Stimulated activated CD4-positive, alpha-beta T cell treated with anti-CD3 and anti-CD28 coated beads, TNF-alpha, amount 100 ng/mL, for 1 hour (primary cell): ENCODE measurements at regions not wholly inside any gene's neighbourhood (a gene's known extent, or its start where the extent isn't known, plus 50 kb on each side); places are given as distances from the start of the nearest gene placed in this dataset.
"Not testable (repeated sequence)": the region's sequence is repeated elsewhere in the genome, so short reads cannot be mapped to it uniquely, and the experiment has no call there.

ENCODE experiments used
- DNase-seq, 3 donors: peaks; one replicate each; pipeline ENCODE4 v3.0.0-alpha.2; 2020; ENCODE audit warnings: low read depth in 3 of 3, low spot score in 1 of 3

DNA sequence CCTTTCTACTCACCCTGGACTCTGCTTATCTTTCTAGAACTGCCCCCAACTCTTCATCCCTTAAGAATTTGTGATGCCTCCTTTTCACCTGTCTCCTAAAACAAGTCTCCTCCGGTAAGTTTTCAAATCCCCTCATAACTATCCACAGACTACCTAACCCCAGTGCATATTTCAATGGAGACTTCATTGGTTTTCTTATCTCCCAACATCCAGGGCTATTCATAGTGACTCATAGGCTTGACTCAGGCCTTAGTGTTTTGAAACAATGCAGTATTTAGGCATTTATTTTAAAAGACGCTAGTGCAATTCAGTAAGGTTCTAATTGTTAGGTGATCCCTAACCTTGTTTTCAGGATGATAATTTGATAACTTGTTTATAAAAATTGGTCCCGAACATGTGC is 399.2 kb downstream of the CPS1 start:
- DNase-seq, result no peak

DNA sequence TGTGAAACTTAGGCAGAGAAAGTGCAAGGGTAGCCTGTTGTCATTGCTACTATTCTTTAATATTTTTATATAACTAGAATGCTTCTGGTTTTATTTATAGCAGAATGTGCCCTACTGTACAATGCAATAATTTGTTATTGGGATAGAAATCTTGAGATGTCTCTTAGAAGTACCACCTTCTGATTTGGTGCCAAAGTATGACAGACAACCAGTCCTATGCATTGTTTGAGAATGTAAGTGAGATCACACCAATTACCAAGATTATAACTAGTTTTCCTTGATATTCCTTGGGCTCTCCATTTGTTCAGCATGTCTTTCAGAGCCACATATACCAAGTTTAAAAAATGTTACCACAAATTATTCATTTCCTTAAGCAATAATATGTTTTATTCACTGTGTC is 399.7 kb downstream of the CPS1 start:
- DNase-seq, result no peak

DNA sequence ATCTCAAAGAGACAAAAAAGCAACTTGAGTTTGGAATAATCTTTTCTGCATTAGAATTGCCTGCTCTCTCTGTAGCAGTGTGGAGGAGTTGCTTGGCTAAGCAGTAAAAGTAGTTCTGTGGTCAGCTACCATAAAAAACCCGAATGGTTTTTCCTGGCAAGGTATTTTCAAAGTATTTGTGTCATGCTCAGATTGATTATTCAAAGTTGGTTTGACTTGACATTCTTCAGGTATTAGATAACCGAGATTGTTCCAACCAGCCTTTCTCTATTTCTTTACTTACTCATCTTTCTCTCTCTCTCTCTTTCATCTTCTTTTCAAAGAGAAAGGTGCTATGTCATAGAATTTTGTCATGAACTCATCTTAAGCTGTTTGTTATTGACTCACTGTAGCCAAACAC is 404.9 kb downstream of the CPS1 start:
- DNase-seq, result no peak

DNA sequence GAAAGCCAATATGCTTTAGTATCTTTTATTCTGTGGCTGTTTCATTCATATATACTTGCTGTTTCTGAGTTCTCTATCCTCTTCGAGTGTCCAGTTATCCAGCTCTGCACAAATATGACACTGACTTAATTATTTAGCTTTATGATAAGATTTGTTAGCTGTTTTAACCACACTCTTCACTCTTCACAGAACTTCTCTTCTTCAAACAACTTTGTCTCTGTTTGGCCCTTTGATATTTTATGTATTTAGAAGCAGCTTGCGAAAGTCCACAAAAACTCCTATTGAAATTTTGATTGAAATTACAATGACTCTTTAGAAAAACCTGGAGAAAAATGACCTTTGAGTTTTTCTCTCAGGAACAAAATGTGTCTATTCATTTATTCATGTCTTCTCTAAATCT is 407.0 kb downstream of the CPS1 start:
- DNase-seq, result no peak

DNA sequence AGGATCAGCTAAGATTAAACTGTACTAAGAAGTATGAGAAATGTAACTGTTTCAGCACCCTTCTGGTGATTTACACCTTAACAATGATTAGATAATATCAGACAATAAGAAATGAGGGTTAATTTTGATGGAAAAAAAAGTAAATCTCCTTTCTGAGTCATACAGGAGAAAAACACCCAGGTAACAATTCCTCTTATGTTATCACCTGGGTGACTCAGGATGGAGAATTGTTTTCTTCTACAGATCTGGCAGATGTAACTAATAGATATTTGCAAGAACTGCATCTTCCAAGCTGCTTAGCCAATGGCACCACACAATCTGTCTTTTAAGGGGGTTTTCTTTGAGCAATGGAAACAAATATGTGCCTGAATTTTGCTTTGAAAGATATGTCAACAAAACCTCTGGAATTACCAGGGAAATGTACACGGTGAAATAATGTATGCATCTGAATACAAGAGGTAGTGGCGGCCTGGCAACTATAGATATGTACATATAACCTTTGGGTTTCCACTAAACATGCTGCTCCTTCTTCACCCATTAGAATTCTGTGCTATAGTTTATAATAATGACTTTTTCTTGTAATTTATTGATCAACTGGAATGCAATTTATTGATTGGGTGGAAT is 407.9 kb downstream of the CPS1 start:
- no peak for DNase-seq

DNA sequence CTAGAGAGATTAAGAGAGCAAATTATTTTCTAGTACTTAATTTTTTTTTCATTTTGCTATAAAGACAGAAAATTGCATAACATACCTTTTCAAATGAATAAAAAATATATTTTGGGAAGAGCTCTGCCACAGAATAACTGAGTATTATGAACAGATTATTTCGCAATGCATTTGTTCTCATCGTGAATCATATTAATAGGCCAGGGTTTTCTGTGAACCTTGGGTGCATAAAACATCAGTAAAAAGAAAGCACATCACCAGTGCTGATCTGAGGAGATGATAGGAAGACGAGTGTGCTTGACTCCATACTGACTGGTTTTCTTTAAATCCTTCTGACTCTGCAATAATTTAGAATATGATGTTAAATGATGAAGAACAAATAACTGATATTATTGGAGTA is 409.1 kb downstream of the CPS1 start:
- DNase-seq, result no peak

DNA sequence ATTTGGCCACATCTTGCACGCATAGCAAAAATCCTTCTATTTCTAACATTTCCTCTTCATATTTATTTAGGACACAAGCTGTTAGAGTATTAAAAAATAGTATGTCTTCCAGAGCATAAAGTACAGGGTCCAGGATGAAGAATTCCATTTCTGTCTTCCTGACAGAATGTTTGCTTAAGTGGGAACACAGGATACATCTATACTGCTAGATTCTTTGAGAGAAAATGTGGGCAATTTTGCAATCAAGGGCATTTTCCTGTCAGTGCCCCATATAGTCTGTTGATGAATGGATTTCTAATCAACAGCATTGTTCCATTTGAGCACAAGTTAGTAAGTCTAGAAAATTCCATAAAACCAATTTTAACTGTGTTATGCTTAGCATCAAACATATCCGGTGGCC is 409.9 kb downstream of the CPS1 start:
- DNase-seq, result no peak

DNA sequence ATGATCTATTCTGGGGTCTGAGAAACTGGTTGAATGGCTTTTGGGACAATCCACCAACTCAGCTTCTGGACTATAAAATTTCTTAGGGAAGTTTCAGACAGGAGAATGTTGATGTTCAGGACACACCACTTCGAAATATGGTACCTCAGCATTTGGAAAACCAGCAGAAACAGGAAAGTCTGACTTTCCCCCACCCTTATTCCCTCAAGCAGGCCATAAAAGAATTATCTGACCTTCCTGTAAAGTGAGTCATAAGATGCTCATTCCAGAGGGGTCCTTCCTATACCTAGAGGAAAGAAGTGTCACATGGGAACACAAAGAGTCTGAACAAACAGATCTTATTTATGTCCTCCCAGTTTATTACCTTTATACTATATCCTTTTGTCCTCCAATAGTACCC is 415.0 kb downstream of the CPS1 start:
- DNase-seq, result no peak

DNA sequence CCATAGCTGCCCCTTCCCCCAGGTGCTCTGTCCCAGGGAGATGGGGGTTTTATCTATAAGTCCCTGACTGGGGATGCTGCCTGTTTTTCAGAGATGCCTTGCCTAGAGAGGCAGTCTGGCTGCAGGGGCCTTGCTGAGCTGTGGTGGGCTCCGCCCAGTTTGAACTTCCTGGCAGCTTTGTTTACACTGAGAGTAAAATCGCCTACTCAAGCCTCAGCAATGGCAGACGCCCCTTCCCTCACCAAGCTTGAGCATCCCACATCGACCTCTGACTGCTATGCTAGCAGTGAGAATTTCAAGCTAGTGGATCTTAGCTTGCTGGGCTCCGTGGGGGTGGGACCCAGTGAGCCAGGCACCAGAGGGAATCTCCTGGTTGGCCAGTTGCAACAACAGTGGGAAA is 430.4 kb downstream of the CPS1 start:
- DNase-seq, result not testable (repeated sequence)

DNA sequence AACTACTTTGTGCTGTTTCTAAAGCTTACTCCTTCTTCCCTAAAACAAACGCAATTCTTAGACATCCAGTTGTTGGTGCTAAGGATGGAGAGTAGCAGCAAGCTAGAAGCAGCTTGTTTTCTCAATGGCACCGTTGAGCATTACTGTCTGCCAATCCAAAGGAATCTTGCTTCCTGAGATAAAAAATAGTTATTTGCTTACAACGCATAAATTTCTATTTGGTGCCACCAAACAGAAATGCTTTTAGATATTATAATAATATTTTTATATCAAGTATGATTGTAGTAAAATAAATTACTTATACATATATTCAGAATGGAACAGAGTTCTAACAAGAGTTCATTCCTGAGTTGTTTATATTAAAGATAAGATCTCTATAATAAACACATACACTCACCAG is 434.7 kb downstream of the CPS1 start:
- DNase-seq, result no peak

DNA sequence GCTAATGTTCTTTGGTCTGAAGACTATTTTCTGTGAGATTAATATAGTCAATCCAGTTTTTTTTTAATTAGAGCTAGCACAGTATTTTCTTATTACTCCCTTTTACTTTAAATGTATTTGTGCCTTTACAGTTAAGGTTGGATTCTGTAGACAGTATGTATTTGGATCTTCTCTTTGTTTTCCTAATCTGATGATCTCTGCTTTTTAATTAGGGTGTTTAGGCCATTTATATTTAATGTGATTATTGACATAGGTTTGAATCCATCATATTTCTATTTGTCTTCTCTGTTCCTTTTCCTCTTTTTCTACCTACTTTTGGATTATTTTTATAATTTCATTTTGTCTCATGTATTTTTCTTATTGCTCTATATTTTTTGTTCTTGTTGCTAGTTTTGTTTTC is 437.7 kb downstream of the CPS1 start:
- DNase-seq, result no peak

DNA sequence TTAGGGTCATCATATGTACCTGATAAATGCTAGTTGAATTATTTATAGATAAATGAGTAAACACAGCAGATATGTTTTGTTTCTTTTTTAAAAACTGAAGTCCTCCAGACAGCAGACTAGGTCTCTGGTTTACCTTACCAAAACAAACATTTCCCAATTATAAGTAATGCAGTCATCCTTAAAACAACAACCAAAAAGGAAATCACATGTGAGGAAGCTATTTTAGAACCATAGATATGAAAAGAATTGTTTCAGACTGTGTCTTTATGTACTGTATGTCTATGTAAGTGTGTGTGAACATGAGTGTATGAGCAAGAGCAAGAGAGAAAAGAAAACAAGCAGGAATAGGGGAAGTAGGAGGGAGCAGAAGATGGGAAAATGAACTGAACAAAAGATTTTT is 441.0 kb downstream of the CPS1 start:
- DNase-seq, result no peak

DNA sequence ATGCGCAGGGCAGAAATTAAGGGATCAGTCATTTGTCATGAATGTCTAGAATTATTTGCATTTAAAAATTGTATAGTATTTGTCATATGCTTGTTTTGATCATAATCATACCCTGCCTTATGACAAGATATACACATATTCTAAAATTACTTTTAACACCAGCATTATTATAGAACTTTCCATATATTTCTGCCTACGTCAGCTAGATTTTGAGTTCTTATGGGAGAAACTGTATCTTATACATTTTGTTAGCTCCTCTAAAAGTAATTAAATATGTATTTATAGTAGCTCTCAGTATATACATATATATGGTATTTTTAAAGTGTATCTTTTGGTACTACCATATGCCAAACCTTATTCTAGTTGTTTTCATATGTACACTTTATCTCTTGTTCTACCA is 441.9 kb downstream of the CPS1 start:
- DNase-seq, result no peak

DNA sequence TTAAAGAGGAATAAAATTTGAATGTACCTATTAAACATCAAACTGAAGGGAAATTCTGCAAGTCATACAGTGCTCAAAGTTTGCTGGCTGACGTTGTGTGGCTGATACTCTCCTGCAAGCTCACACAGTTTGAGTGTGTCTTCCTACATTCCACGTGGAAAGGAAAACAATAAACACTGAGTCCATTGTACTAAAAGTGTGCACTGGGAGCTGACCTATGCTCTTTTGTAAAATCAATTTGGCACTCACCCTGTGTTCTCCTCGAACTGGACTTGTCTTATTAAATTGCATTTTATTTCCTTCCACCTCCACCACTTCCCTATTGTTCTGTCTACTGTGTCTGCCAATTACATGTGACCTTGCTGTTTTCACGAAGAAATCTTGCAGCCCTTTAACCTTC is 458.0 kb downstream of the CPS1 start:
- no peak for DNase-seq

DNA sequence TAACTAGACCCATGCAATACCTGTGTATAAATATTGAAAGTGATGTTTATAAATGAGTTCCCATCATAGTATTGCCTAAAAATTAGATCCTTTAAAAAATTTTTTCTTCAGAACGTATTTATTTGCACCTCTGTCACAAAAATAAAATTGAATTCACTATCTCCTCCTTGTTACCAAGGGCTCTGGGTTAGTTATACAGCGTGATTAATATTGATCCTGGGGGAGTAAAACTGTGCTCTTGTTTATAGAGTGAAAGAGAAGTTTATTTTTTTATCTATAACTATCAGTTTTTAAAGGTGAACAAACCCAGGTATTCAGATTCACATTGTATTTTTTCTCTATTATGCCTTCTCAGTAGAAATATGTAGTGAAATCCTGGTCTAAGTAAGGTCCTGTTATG is 458.5 kb downstream of the CPS1 start:
- no peak for DNase-seq

DNA sequence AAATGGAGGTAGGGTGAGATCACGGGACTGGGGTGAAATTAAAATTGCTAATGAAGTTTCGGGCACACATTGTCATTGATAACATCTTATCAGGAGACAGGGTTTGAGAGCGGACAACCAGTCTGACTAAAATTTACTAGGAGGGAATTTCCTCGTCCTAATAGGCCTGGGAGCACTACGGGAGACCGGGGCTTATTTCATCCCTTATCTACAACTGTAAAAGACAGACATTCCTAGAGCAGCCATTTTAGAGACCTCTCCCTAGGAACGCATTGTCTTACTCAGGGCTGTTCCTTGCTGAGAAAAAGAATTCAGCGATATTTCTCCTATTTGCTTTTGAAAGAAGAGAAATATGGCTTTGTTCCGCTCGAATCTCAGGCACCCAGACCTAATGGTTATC is 468.7 kb downstream of the CPS1 start:
- DNase-seq, result not testable (repeated sequence)

DNA sequence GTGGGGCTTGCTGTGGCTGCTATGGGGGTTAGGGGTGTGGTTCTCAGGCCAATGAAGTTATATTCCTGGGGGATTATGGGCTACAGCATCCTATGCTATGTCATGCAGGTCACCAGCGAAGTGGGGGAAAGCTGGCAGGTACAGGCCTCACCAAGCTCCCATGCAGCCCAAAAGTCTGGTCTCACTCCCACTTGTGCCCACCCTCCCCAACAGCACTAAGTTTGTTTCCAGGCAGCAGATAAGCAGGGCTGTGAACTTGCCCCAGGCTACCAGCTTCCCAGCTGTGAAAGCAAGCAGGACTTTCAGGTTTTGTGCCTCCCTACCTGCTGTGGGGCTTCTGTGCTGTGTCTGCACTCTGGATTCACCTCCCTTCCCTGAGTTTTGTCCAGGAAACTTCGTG is 469.7 kb downstream of the CPS1 start:
- no peak for DNase-seq

DNA sequence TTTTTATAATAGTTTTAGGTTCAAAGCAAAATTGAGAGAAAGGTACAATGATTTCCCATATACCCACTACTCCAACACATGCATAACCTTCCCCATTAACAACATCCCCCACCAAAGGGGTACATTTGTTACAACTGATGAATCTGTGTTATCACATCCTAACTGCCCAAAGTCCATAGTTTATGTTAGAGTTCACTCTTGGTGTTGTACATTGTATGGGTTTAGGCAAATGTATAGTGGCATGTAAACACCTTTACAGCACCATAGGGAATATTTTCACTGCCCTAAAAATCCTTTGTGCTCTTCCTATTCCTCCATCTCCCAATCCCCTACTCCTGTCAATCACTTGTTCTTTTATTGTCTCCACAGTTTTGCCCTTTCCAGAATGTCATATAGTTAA is 471.6 kb downstream of the CPS1 start:
- DNase-seq, result no peak

DNA sequence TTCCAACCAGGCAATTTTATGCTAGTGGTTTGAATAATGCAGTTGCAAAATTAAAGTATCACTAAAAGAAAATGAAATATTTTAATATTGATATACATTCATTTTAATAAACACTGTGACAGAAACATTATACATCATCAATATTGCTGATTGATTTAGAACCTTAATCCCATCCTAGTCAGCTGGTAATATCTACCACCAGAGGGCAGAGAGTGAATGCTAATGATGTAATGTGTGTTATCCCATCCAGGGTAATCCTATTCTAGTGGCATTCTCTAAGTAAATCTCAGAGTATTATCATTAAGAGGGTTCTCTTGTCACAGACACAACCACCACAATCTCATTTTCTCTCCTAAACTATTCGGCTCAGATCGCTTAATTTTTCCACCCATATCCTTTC is 477.4 kb downstream of the CPS1 start:
- no peak for DNase-seq

DNA sequence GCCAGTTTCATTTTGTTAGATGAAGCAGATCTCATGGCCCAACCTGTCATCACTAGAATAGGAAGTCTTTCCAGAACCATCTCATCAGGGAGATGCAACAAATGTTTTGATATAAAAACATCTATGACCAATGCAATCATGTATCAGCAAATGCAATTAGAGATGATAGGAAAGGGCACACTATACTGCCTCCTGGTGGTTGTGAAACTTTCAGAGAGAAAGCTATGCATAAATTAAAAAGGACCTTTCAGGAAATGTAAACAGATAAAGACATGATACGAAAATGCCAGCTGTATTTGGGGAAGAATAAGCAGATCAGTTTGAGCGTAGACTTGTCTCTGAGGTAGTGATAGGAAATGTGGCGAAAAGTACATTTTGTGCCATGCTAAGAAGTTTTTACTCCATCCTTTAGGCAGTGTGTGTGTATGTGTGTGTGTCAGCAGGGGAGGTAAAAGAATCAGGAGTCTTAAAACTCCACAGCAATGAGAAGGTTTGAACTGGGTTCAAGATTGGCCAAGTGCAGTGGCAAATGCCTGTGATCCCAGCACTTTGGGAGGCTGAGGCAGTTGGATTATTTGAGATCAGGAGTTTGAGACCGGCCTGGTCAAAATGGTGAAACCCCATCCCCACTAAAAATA is 479.3 kb downstream of the CPS1 start:
- DNase-seq, result no peak

DNA sequence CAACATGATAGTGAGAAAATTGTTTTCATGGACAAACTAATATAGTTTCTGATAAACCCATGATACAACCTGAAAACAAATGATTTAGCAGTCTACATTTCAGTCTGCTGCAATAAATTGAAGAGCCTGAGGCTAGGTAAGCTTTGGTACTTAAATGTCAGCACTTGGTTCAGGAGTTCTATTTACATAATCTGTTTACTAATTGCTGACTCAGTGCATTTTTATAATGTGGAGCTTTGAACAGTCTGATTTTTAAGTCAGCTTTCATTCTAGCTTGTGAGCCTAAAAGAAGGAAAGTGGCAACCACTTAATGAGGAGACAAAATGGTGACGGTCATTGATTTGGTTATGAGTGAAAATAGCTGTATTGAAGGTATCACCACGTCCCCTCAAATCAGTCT is 488.6 kb downstream of the CPS1 start:
- DNase-seq, result no peak

DNA sequence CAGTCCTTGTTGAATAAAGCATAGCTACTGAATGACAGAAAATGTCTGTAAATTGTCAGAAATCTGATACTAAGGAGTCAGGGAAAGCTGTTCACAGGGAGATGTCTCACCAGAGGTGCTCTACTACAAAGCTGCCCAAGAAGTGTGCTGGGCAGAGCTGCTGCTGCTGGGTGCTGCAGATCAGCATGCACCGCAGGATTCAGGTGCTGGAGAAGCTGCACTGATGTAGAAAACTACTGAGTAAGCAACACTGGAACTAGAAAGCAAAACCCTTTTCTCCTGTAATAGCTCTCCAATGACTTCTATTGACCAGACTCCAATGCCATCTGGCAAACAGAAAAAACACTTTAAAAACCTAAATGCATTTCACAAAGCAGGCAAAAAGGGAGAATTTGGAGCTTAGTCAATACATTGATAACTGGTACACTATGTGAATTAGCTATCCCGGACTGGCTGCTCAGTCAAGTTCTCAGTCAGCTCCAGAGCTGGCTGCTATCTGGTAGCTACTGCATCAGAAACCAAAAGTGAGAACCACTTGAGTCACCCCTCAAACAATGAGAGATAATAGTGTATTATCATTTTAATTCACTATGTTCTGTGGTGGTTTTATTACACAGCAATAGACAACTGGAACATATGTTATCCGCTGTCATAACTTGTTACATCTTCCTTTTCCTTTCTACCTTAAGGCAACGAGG is 493.1 kb downstream of the CPS1 start:
- DNase-seq, result no peak

DNA sequence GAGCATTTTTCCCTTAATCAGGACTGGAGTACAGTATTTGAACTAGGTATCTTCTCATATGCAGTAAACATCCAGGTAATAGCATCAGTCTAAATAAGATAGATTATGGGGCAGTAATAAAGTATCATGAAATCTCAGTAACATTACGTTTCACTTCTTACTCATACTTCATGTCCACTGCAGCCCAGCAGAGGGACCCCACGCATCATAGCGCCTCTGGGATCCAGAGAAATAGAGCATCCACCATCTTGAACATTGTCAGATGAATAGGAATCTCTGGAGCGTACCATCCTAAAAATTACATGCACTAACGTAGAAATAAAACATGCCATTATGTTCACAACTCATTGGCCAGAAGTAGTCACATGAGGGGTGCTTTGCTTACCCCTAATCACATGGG is 499.0 kb downstream of the CPS1 start:
- no peak for DNase-seq
